GM21367 (cell line): ENCODE measurements at regions not wholly inside any gene's neighbourhood (a gene's known extent, or its start where the extent isn't known, plus 50 kb on each side); places are given as distances from the start of the nearest gene placed in this dataset.

ENCODE experiments used
- ATAC-seq: cut with Tn5 transposase; IDR thresholded peaks from one replicate; pipeline ENCODE4 v1.9.1; 2021; ENCODE audit not compliant: unreplicated experiment

- no peak for ATAC-seq
Observed at GRCh38 chr2:12597610-12598009, 119.1 kb upstream of the TRIB2 start.

GRCh38 chr2:12602661-12603060 lies 114.1 kb upstream of the TRIB2 start:
- no peak for ATAC-seq

- no peak for ATAC-seq
Observed at GRCh38 chr2:12603781-12604295, 112.9 kb upstream of the TRIB2 start.

- ATAC-seq = no peak
Observed at GRCh38 chr2:12604341-12604740, 112.4 kb upstream of the TRIB2 start.

GRCh38 chr2:12605366-12605765 lies 111.4 kb upstream of the TRIB2 start:
- ATAC-seq = no peak

- ATAC-seq = no peak
Observed at GRCh38 chr2:12605936-12606335, 110.8 kb upstream of the TRIB2 start.

- ATAC-seq = no peak
Observed at GRCh38 chr2:12606472-12607000, 110.2 kb upstream of the TRIB2 start.

GRCh38 chr2:12607971-12608370 lies 108.8 kb upstream of the TRIB2 start:
- no peak for ATAC-seq

- ATAC-seq = no peak
Observed at GRCh38 chr2:12610314-12610713, 106.4 kb upstream of the TRIB2 start.

GRCh38 chr2:12612168-12612567 lies 104.6 kb upstream of the TRIB2 start:
- ATAC-seq = no peak

- no peak for ATAC-seq
Observed at GRCh38 chr2:12612671-12613070, 104.1 kb upstream of the TRIB2 start.

GRCh38 chr2:12613137-12613835 lies 103.5 kb upstream of the TRIB2 start:
- no peak for ATAC-seq

GRCh38 chr2:12615509-12615908 lies 101.2 kb upstream of the TRIB2 start:
- ATAC-seq = no peak

GRCh38 chr2:12616456-12617156 lies 100.1 kb upstream of the TRIB2 start:
- ATAC-seq = no peak

- ATAC-seq = no peak
Observed at GRCh38 chr2:12617366-12617765, 99.4 kb upstream of the TRIB2 start.

- no peak for ATAC-seq
Observed at GRCh38 chr2:12617853-12618252, 98.9 kb upstream of the TRIB2 start.

GRCh38 chr2:12618576-12618975 lies 98.2 kb upstream of the TRIB2 start:
- no peak for ATAC-seq

GRCh38 chr2:12619975-12620374 lies 96.8 kb upstream of the TRIB2 start:
- ATAC-seq = no peak

GRCh38 chr2:12620759-12621158 lies 96.0 kb upstream of the TRIB2 start:
- ATAC-seq = no peak

- no peak for ATAC-seq
Observed at GRCh38 chr2:12623051-12623450, 93.7 kb upstream of the TRIB2 start.

GRCh38 chr2:12624384-12624783 lies 92.4 kb upstream of the TRIB2 start:
- no peak for ATAC-seq

- no peak for ATAC-seq
Observed at GRCh38 chr2:12624905-12625598, 91.7 kb upstream of the TRIB2 start.
